ENCODE measurements at regions not wholly inside any gene's neighbourhood (a gene's known extent, or its start where the extent isn't known, plus 50 kb on each side); places are given as distances from the start of the nearest gene placed in this dataset.
"Not testable (repeated sequence)": the region's sequence is repeated elsewhere in the genome, so short reads cannot be mapped to it uniquely, and the experiment has no call there.

- Histone ChIP-seq H3K27ac (ENCODE audit: low read depth in 1 of 2, low read length in 1 of 2) (peak overlapping the region in 1 of 2 donors; percentile 62), H3K4me3 (no peak overlapping the region), H3K9me3 (ENCODE audit: control insufficient read depth in 4 of 4, insufficient read depth in 3 of 4, low read length in 3 of 4) (no peaks in the 10 kb centered on the region), H3K4me1 (ENCODE audit: control insufficient read depth in 5 of 5, insufficient read depth in 5 of 5, low read length in 5 of 5) (peaks cover 0 to 11% (median 6%) of the 10 kb centered on the region in 5 donors), H3K9ac (ENCODE audit: insufficient read depth in 1 of 2, low read length in 2 of 2) (no peak overlapping the region), H3K36me3 (ENCODE audit: control insufficient read depth in 4 of 4, insufficient read depth in 4 of 4, low read length in 4 of 4) (no peaks in the 10 kb centered on the region), H3K27me3 (ENCODE audit: control insufficient read depth in 3 of 3, insufficient read depth in 3 of 3, low read length in 2 of 3) (no peaks in the 10 kb centered on the region)
- WGBS, 2 donors, result 83 to 89% methylated on average over 7 of the region's 7 CpGs
- TF ChIP-seq CTCF (IDR thresholded peaks at IDR 0.05; ENCODE audit: control extremely low read depth, extremely low read depth), result no peak
- no peak for ATAC-seq (ENCODE audit: insufficient read depth, low FRiP score)
- DNase-seq, result no peak
These were observed 162.9 kb upstream of the SLC24A3 start for GRCh38 chr20:19049514-19049913.

GRCh38 chr20:19056909-19057308 lies 155.5 kb upstream of the SLC24A3 start:
- ATAC-seq (ENCODE audit: insufficient read depth, low FRiP score) (no peak), DNase-seq (no peak)
- H3K4me3 ChIP-seq, result no peak overlapping the region
- WGBS, 2 donors, result 91 to 94% methylated on average over 3 of the region's 3 CpGs
- H3K9ac ChIP-seq (ENCODE audit: insufficient read depth in 1 of 2, low read length in 2 of 2), result no peak overlapping the region
- no peaks in the 10 kb centered on the region for H3K4me1 ChIP-seq (ENCODE audit: control insufficient read depth in 5 of 5, insufficient read depth in 5 of 5, low read length in 5 of 5)
- TF ChIP-seq CTCF (IDR thresholded peaks at IDR 0.05; ENCODE audit: control extremely low read depth, extremely low read depth), result no peak
- H3K9me3 ChIP-seq (ENCODE audit: control insufficient read depth in 4 of 4, insufficient read depth in 3 of 4, low read length in 3 of 4), result peaks cover 0 to 7% (median 3%) of the 10 kb centered on the region in 4 donors
- H3K27ac ChIP-seq (ENCODE audit: low read depth in 1 of 2, low read length in 1 of 2), result no peak overlapping the region
- H3K36me3 ChIP-seq (ENCODE audit: control insufficient read depth in 4 of 4, insufficient read depth in 4 of 4, low read length in 4 of 4), result no peaks in the 10 kb centered on the region
- H3K27me3 ChIP-seq (ENCODE audit: control insufficient read depth in 3 of 3, insufficient read depth in 3 of 3, low read length in 2 of 3), result no peaks in the 10 kb centered on the region

GRCh38 chr20:19064788-19065187 lies 147.7 kb upstream of the SLC24A3 start:
- H3K9me3 ChIP-seq (ENCODE audit: control insufficient read depth in 4 of 4, insufficient read depth in 3 of 4, low read length in 3 of 4), result peaks cover 0 to 24% (median 3%) of the 10 kb centered on the region in 4 donors
- not testable (repeated sequence) for DNase-seq; H3K4me1 ChIP-seq (ENCODE audit: control insufficient read depth in 5 of 5, insufficient read depth in 5 of 5, low read length in 5 of 5); ATAC-seq (ENCODE audit: insufficient read depth, low FRiP score); H3K27ac ChIP-seq (ENCODE audit: low read depth in 1 of 2, low read length in 1 of 2); H3K4me3 ChIP-seq; H3K27me3 ChIP-seq (ENCODE audit: control insufficient read depth in 3 of 3, insufficient read depth in 3 of 3, low read length in 2 of 3); H3K9ac ChIP-seq (ENCODE audit: insufficient read depth in 1 of 2, low read length in 2 of 2); H3K36me3 ChIP-seq (ENCODE audit: control insufficient read depth in 4 of 4, insufficient read depth in 4 of 4, low read length in 4 of 4)
- 88 to 91% methylated on average over 4 of the region's 4 CpGs for WGBS, 2 donors

- no peak overlapping the region for H3K4me3 ChIP-seq
- TF ChIP-seq CTCF (IDR thresholded peaks at IDR 0.05; ENCODE audit: control extremely low read depth, extremely low read depth), result no peak
- no peak overlapping the region for H3K27ac ChIP-seq (ENCODE audit: low read depth in 1 of 2, low read length in 1 of 2)
- DNase-seq (no peak), ATAC-seq (ENCODE audit: insufficient read depth, low FRiP score) (no peak)
- H3K27me3 ChIP-seq (ENCODE audit: control insufficient read depth in 3 of 3, insufficient read depth in 3 of 3, low read length in 2 of 3), result no peaks in the 10 kb centered on the region
- H3K4me1 ChIP-seq (ENCODE audit: control insufficient read depth in 5 of 5, insufficient read depth in 5 of 5, low read length in 5 of 5), result no peaks in the 10 kb centered on the region
- no peaks in the 10 kb centered on the region for H3K36me3 ChIP-seq (ENCODE audit: control insufficient read depth in 4 of 4, insufficient read depth in 4 of 4, low read length in 4 of 4)
- WGBS, 2 donors, result 89 to 96% methylated on average over 1 of the region's 1 CpG
- H3K9me3 ChIP-seq (ENCODE audit: control insufficient read depth in 4 of 4, insufficient read depth in 3 of 4, low read length in 3 of 4), result peaks cover 0 to 26% (median 0%) of the 10 kb centered on the region in 4 donors
- H3K9ac ChIP-seq (ENCODE audit: insufficient read depth in 1 of 2, low read length in 2 of 2), result no peak overlapping the region
These were observed 144.5 kb upstream of the SLC24A3 start for GRCh38 chr20:19067986-19068385.
